Endodermal cell (in vitro differentiated cells): ENCODE measurements at regions not wholly inside any gene's neighbourhood (a gene's known extent, or its start where the extent isn't known, plus 50 kb on each side); places are given as distances from the start of the nearest gene placed in this dataset.

Experiments used
- DNase-seq: peaks from one replicate; pipeline ENCODE4 v3.0.0-alpha.2; 2017
- H3K27ac ChIP-seq: 2 replicates; pipeline ENCODE4 v1.5.1; 2013; ENCODE audit warnings: mild to moderate bottlenecking, low read depth, low read length, moderate library complexity
- H3K27me3 ChIP-seq: 2 replicates; pipeline ENCODE4 v1.6.1; 2013; ENCODE audit warnings: mild to moderate bottlenecking, low read length, moderate library complexity; ENCODE audit not compliant: insufficient read depth, control insufficient read depth, poor library complexity, severe bottlenecking
- H3K36me3 ChIP-seq: 2 replicates; pipeline ENCODE4 v1.7.0; 2013; ENCODE audit warnings: mild to moderate bottlenecking, low read length, moderate library complexity; ENCODE audit not compliant: control insufficient read depth, insufficient read depth
- H3K4me1 ChIP-seq: one replicate; pipeline ENCODE4 v1.7.0; 2013; ENCODE audit warnings: low read length; ENCODE audit not compliant: control insufficient read depth, insufficient read depth
- H3K4me3 ChIP-seq: 2 replicates; pipeline ENCODE4 v1.5.1; 2013; ENCODE audit warnings: mild to moderate bottlenecking, low read length, moderate library complexity
- H3K9ac ChIP-seq: 2 replicates; pipeline ENCODE4 v1.6.1; 2013; ENCODE audit warnings: mild to moderate bottlenecking, low read length, moderate library complexity; ENCODE audit not compliant: poor library complexity, severe bottlenecking; ENCODE audit errors: extremely low read depth
- H3K9me3 ChIP-seq: 2 replicates; pipeline ENCODE4 v1.6.1; 2013; ENCODE audit warnings: mild to moderate bottlenecking, low read length, moderate library complexity; ENCODE audit not compliant: control insufficient read depth
- H3K27ac Mint-ChIP-seq: 2 replicates; pipeline ENCODE4 v1.8.0; 2020; ENCODE audit warnings: mixed read lengths
- H3K27me3 Mint-ChIP-seq: 2 replicates; pipeline ENCODE4 v1.8.0; 2021; ENCODE audit warnings: mild to moderate bottlenecking, mixed read lengths; ENCODE audit not compliant: insufficient read depth
- H3K36me3 Mint-ChIP-seq: 2 replicates; pipeline ENCODE4 v1.8.0; 2020; ENCODE audit warnings: low read depth, mixed read lengths
- H3K4me1 Mint-ChIP-seq: 2 replicates; pipeline ENCODE4 v1.8.0; 2020; ENCODE audit warnings: mixed read lengths
- H3K4me3 Mint-ChIP-seq: 2 replicates; pipeline ENCODE4 v1.8.0; 2020; ENCODE audit warnings: mild to moderate bottlenecking, moderate library complexity, mixed read lengths
- H3K9me3 Mint-ChIP-seq: 2 replicates; pipeline ENCODE4 v1.8.0; 2020; ENCODE audit warnings: mild to moderate bottlenecking, mixed read lengths
- WGBS, 2 experiments: methylation state at CpG; one replicate each; pipeline versions ENCODE4 v1.1.5 to v1.1.7; 2013; ENCODE audit warnings: missing lambda C conversion rate in 2 of 2, mixed read lengths in 1 of 2; ENCODE audit not compliant: insufficient coverage in 1 of 2, insufficient read length in 1 of 2; 5-methylcytosine and 5-hydroxymethylcytosine counted together
- TF ChIP-seq, protein P1 (sequence below): fragments of 200-600 bp; sonication (generic); conservative IDR thresholded peaks from 2 replicates; pipeline ENCODE4 v1.5.0; 2021; ENCODE audit warnings: antibody characterized with exemption, mild to moderate bottlenecking

DNA sequence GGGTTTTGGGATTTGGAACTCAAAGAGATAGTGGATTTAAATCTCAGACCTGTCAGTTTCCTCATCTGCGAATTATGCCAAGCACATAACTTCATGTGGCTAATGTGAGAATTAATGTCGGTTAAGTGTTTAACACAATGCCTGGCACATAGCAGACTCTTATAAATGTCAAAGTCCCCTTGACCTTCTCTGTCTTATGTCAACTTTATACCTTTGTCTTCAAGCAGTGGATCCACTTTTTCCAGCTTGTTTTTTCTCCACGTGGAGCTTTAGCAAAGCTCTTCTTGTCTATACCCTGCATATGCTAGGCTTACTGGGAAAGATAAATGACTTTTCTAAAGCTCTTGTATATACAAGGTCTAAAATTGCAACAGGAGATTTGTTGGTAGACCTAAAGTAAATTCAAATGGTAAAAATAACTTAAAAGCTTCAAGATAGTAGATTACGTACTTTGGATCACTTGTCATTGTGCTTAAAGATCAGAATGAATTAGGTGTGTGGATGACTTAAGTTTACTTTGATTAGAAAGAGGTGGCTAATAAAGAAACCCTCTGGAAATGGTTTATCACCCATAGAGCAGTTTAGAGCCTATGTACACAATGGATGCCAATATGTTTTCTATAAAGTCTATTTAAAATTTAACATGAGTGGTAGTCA is 318.3 kb upstream of the SORL1-AS1 start:
- no peak overlapping the region for H3K27ac Mint-ChIP-seq
- H3K4me1 Mint-ChIP-seq = peaks cover 2% of the 10 kb centered on the region
- no peaks in the 10 kb centered on the region for H3K9me3 Mint-ChIP-seq
- Histone ChIP-seq H3K9me3 (no peaks in the 10 kb centered on the region), H3K36me3 (no peaks in the 10 kb centered on the region), H3K4me3 (no peak overlapping the region), H3K27ac (no peak overlapping the region), H3K4me1 (no peaks in the 10 kb centered on the region), H3K9ac (no peak overlapping the region), H3K27me3 (no peaks in the 10 kb centered on the region)
- TF ChIP-seq, protein P1, sequence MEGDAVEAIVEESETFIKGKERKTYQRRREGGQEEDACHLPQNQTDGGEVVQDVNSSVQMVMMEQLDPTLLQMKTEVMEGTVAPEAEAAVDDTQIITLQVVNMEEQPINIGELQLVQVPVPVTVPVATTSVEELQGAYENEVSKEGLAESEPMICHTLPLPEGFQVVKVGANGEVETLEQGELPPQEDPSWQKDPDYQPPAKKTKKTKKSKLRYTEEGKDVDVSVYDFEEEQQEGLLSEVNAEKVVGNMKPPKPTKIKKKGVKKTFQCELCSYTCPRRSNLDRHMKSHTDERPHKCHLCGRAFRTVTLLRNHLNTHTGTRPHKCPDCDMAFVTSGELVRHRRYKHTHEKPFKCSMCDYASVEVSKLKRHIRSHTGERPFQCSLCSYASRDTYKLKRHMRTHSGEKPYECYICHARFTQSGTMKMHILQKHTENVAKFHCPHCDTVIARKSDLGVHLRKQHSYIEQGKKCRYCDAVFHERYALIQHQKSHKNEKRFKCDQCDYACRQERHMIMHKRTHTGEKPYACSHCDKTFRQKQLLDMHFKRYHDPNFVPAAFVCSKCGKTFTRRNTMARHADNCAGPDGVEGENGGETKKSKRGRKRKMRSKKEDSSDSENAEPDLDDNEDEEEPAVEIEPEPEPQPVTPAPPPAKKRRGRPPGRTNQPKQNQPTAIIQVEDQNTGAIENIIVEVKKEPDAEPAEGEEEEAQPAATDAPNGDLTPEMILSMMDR = no peak
- DNase-seq = no peak
- 96% methylated on average over 4 of the region's 4 CpGs for WGBS, 2 experiments
- peaks cover 3% of the 10 kb centered on the region for H3K27me3 Mint-ChIP-seq
- H3K36me3 Mint-ChIP-seq = no peaks in the 10 kb centered on the region
- H3K4me3 Mint-ChIP-seq = no peak overlapping the region

DNA sequence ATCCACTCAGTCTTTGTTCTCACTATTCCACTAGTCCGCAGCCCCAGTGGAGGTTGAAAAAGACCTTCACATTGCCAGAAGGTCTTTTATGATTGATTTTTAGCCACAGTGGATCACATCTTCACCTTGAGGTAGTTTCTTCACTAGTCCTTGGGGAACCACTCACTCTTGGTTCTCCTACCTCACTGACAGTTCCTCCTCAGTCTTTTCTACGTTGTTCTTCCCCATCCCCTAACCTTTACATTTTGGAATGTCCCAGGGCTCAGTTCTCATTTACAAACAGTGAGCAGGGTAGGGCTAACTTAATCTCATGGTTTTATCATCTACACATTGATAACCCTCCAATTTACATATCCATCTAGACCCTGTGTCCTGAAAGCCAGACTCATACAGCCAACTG is 316.4 kb upstream of the SORL1-AS1 start:
- TF ChIP-seq, protein P1 = no peak
- 96 to 98% methylated on average over 2 of the region's 2 CpGs for WGBS, 2 experiments
- Histone ChIP-seq H3K9me3 (no peaks in the 10 kb centered on the region), H3K27ac (no peak overlapping the region), H3K36me3 (no peaks in the 10 kb centered on the region), H3K27me3 (no peaks in the 10 kb centered on the region), H3K4me3 (no peak overlapping the region), H3K9ac (no peak overlapping the region), H3K4me1 (no peaks in the 10 kb centered on the region)
- H3K4me1 Mint-ChIP-seq = peaks cover 2% of the 10 kb centered on the region
- H3K4me3 Mint-ChIP-seq = no peak overlapping the region
- DNase-seq = no peak
- H3K36me3 Mint-ChIP-seq = no peaks in the 10 kb centered on the region
- no peaks in the 10 kb centered on the region for H3K9me3 Mint-ChIP-seq
- no peak overlapping the region for H3K27ac Mint-ChIP-seq
- H3K27me3 Mint-ChIP-seq = peaks cover 3% of the 10 kb centered on the region

DNA sequence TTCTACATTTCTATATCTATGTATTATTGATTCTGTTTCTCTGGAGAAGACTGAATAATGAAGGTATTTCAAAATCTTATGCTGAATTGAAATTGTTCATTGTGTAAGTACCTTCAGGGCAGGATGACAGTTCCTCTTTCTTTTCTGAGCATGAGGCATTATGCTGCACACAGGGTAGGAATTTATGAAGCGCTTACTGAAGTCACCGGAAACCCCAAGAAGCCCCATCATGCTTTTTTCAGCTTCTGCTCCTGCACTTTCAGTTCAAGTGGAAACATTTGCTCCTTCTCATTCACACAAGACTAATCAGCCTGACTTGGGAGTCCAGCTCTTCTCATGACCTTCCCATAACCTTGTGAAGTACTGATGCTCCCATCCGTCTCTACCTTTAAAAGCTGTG is 314.7 kb upstream of the SORL1-AS1 start:
- H3K4me3 ChIP-seq = no peak overlapping the region
- DNase-seq = no peak
- H3K27me3 ChIP-seq = no peaks in the 10 kb centered on the region
- no peaks in the 10 kb centered on the region for H3K9me3 ChIP-seq
- H3K4me1 ChIP-seq = peaks cover 9% of the 10 kb centered on the region
- Mint-ChIP-seq H3K27ac (no peak overlapping the region), H3K9me3 (no peaks in the 10 kb centered on the region), H3K36me3 (no peaks in the 10 kb centered on the region), H3K4me1 (peaks cover 9% of the 10 kb centered on the region), H3K27me3 (peaks cover 3% of the 10 kb centered on the region), H3K4me3 (no peak overlapping the region)
- no peak overlapping the region for H3K9ac ChIP-seq
- no peak overlapping the region for H3K27ac ChIP-seq
- WGBS, 2 experiments = 95 to 96% methylated on average over 3 of the region's 3 CpGs
- TF ChIP-seq, protein P1 = no peak
- H3K36me3 ChIP-seq = no peaks in the 10 kb centered on the region
